GM12878 (cell line): ENCODE measurements at regions not wholly inside any gene's neighbourhood (a gene's known extent, or its start where the extent isn't known, plus 50 kb on each side); places are given as distances from the start of the nearest gene placed in this dataset.

Experiments
- MYB ChIP-seq: fragments of 150-350 bp; IDR thresholded peaks from 2 replicates; pipeline ENCODE4 v1.6.1; 2014; ENCODE audit warnings: mild to moderate bottlenecking, low read depth, low read length, borderline replicate concordance
- SPI1 ChIP-seq: IDR thresholded peaks from 2 replicates; pipeline ENCODE4 v1.6.1; 2011; ENCODE audit warnings: low read depth, mild to moderate bottlenecking, low read length, moderate library complexity, borderline replicate concordance; ENCODE audit not compliant: insufficient read depth
- SREBF1 ChIP-seq: IDR thresholded peaks from 2 replicates; pipeline ENCODE4 v1.6.1; 2012; ENCODE audit warnings: mild to moderate bottlenecking, low read length
- WRNIP1 ChIP-seq: IDR thresholded peaks from 2 replicates; pipeline ENCODE4 v1.6.1; 2011; ENCODE audit warnings: low read depth, low read length, improper control_type of control experiment, borderline replicate concordance
- ZBTB40 ChIP-seq: fragments of 450-650 bp; IDR thresholded peaks from 2 replicates; pipeline ENCODE4 v1.6.1; 2016; ENCODE audit warnings: mild to moderate bottlenecking, moderate library complexity, borderline replicate concordance
- TF ChIP-seq, protein P1 (sequence below), 3 experiments: IDR thresholded peaks in 2 of 3; conservative IDR thresholded peaks in 1 of 3; 2 replicates each; pipeline ENCODE4 v1.5.1; 2011; ENCODE audit warnings: low read depth in 3 of 3, low read length in 3 of 3, mild to moderate bottlenecking in 3 of 3, control low read depth in 2 of 3, moderate library complexity in 2 of 3, inconsistent platforms in 1 of 3, mixed read lengths in 1 of 3; ENCODE audit not compliant: control insufficient read depth in 2 of 3, insufficient read depth in 1 of 3; ENCODE audit errors: extremely low read depth in 1 of 3
- TF ChIP-seq, protein P2 (sequence below): IDR thresholded peaks from 2 replicates; pipeline ENCODE4 v1.6.1; 2011; ENCODE audit warnings: low read depth, mild to moderate bottlenecking, low read length, moderate library complexity, borderline replicate concordance; ENCODE audit errors: extremely low read depth

GRCh38 chr7:156034397-156034796 lies 222.1 kb upstream of the SHH start (continued):
- TF ChIP-seq ZBTB40, result no peak
- TF ChIP-seq SPI1, result peak; percentile 97
- no peak for TF ChIP-seq SREBF1
- TF ChIP-seq, protein P1, sequence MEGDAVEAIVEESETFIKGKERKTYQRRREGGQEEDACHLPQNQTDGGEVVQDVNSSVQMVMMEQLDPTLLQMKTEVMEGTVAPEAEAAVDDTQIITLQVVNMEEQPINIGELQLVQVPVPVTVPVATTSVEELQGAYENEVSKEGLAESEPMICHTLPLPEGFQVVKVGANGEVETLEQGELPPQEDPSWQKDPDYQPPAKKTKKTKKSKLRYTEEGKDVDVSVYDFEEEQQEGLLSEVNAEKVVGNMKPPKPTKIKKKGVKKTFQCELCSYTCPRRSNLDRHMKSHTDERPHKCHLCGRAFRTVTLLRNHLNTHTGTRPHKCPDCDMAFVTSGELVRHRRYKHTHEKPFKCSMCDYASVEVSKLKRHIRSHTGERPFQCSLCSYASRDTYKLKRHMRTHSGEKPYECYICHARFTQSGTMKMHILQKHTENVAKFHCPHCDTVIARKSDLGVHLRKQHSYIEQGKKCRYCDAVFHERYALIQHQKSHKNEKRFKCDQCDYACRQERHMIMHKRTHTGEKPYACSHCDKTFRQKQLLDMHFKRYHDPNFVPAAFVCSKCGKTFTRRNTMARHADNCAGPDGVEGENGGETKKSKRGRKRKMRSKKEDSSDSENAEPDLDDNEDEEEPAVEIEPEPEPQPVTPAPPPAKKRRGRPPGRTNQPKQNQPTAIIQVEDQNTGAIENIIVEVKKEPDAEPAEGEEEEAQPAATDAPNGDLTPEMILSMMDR (IDR thresholded peaks at IDR 0.05 in 2 of 3, conservative IDR thresholded peaks at IDR 0.05 in 1 of 3; ENCODE audit: control insufficient read depth in 2 of 3, extremely low read depth in 1 of 3, insufficient read depth in 1 of 3, low read depth in 3 of 3, low read length in 3 of 3), result no peak
- no peak for TF ChIP-seq MYB
- TF ChIP-seq, protein P2, sequence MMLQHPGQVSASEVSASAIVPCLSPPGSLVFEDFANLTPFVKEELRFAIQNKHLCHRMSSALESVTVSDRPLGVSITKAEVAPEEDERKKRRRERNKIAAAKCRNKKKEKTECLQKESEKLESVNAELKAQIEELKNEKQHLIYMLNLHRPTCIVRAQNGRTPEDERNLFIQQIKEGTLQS, result no peak
- TF ChIP-seq WRNIP1, result no peak
